Suprapubic skin (tissue), 4 donors: ENCODE measurements at regions not wholly inside any gene's neighbourhood (a gene's known extent, or its start where the extent isn't known, plus 50 kb on each side); places are given as distances from the start of the nearest gene placed in this dataset.

Experiments
- DNase-seq, 2 donors: peaks; one replicate each; pipeline ENCODE4 v3.0.0-alpha.2; 2019; ENCODE audit warnings: low spot score in 2 of 2
- H3K27ac ChIP-seq: fragments of 200-600 bp; sonication (generic); one replicate; pipeline ENCODE4 v1.5.1; 2019
- H3K27me3 ChIP-seq: fragments of 200-600 bp; sonication (generic); one replicate; pipeline ENCODE4 v1.5.1; 2019
- H3K36me3 ChIP-seq: fragments of 200-600 bp; sonication (generic); one replicate; pipeline ENCODE4 v1.5.1; 2019
- H3K4me1 ChIP-seq: fragments of 200-600 bp; sonication (generic); one replicate; pipeline ENCODE4 v1.5.1; 2019
- H3K4me3 ChIP-seq: fragments of 200-600 bp; sonication (generic); one replicate; pipeline ENCODE4 v1.5.1; 2019; ENCODE audit warnings: mild to moderate bottlenecking
- H3K9me3 ChIP-seq: fragments of 200-600 bp; sonication (generic); one replicate; pipeline ENCODE4 v1.5.1; 2019
- CTCF ChIP-seq, 2 donors: fragments of 200-600 bp in 1 of 2; fragments of 450-650 bp in 1 of 2; sonication (generic) in 1 of 2; IDR thresholded peaks; one replicate each; pipeline ENCODE4 v1.5.1; 2016 to 2019; ENCODE audit warnings: antibody characterized with exemption in 2 of 2, mild to moderate bottlenecking in 1 of 2, moderate library complexity in 1 of 2
- EP300 ChIP-seq: sonication (generic); formaldehyde crosslinking; IDR thresholded peaks from one replicate; pipeline ENCODE4 v1.6.1; 2017; ENCODE audit warnings: antibody characterized with exemption
- POLR2A ChIP-seq, 2 donors: fragments of 450-650 bp; IDR thresholded peaks; one replicate each; pipeline ENCODE4 v1.6.1; 2017; ENCODE audit warnings: antibody characterized with exemption in 2 of 2, mild to moderate bottlenecking in 2 of 2, moderate library complexity in 2 of 2
- POLR2AphosphoS5 ChIP-seq, 3 donors: sonication (generic); formaldehyde crosslinking; IDR thresholded peaks; one replicate each; pipeline ENCODE4 v1.6.1; 2017; ENCODE audit warnings: antibody characterized with exemption in 3 of 3
- WGBS: methylation state at CpG from one replicate; pipeline ENCODE4 v1.1.5; 2018; 5-methylcytosine and 5-hydroxymethylcytosine counted together

- TF ChIP-seq EP300 (no peak), POLR2A (IDR thresholded peaks at IDR 0.05) (no peak), CTCF (IDR thresholded peaks at IDR 0.05) (no peak)
- no peak for DNase-seq
- H3K27me3 ChIP-seq: no peaks in the 10 kb centered on the region
- no peak overlapping the region for H3K4me3 ChIP-seq
- H3K36me3 ChIP-seq: no peaks in the 10 kb centered on the region
- peak overlapping the region; percentile 59 for H3K27ac ChIP-seq
- peaks cover 46% of the 10 kb centered on the region for H3K4me1 ChIP-seq
- no peaks in the 10 kb centered on the region for H3K9me3 ChIP-seq
- 73% methylated on average over 6 of the region's 6 CpGs for WGBS
Measured at GRCh38 chr7:36044101-36044892, 108.8 kb upstream of the EEPD1 start.

- no peaks in the 10 kb centered on the region for H3K9me3 ChIP-seq
- no peaks in the 10 kb centered on the region for H3K27me3 ChIP-seq
- H3K27ac ChIP-seq: peak overlapping the region; percentile 59
- 54% methylated on average over 2 of the region's 2 CpGs for WGBS
- DNase-seq: no peak
- H3K4me3 ChIP-seq: no peak overlapping the region
- peaks cover 47% of the 10 kb centered on the region for H3K4me1 ChIP-seq
- no peak for TF ChIP-seq CTCF (IDR thresholded peaks at IDR 0.05)
- no peak for TF ChIP-seq POLR2A (IDR thresholded peaks at IDR 0.05)
- H3K36me3 ChIP-seq: no peaks in the 10 kb centered on the region
Measured at GRCh38 chr7:36045326-36045725, 107.7 kb upstream of the EEPD1 start.

- peaks cover 47% of the 10 kb centered on the region for H3K4me1 ChIP-seq
- 74% methylated on average over 3 of the region's 3 CpGs for WGBS
- H3K9me3 ChIP-seq: no peaks in the 10 kb centered on the region
- H3K36me3 ChIP-seq: no peaks in the 10 kb centered on the region
- DNase-seq: no peak
- no peak overlapping the region for H3K4me3 ChIP-seq
- H3K27me3 ChIP-seq: no peaks in the 10 kb centered on the region
- H3K27ac ChIP-seq: peak overlapping the region; percentile 52
- no peak for TF ChIP-seq POLR2AphosphoS5 (IDR thresholded peaks at IDR 0.05)
- TF ChIP-seq POLR2A (IDR thresholded peaks at IDR 0.05): no peak
- TF ChIP-seq CTCF (IDR thresholded peaks at IDR 0.05): no peak
- no peak for TF ChIP-seq EP300
Measured at GRCh38 chr7:36045830-36046341, 107.2 kb upstream of the EEPD1 start.

- Histone ChIP-seq H3K27me3 (no peaks in the 10 kb centered on the region), H3K4me3 (no peak overlapping the region), H3K9me3 (no peaks in the 10 kb centered on the region), H3K27ac (peak overlapping the region; percentile 31), H3K4me1 (peaks cover 47% of the 10 kb centered on the region), H3K36me3 (no peaks in the 10 kb centered on the region)
- no peak for DNase-seq
- WGBS: 81% methylated on average over 2 of the region's 2 CpGs
- TF ChIP-seq EP300 (no peak), POLR2A (IDR thresholded peaks at IDR 0.05) (no peak), CTCF (IDR thresholded peaks at IDR 0.05) (no peak), POLR2AphosphoS5 (IDR thresholded peaks at IDR 0.05) (no peak)
Measured at GRCh38 chr7:36047091-36047658, 105.9 kb upstream of the EEPD1 start.

GRCh38 chr7:36048141-36048901 is 104.7 kb upstream of the EEPD1 start:
- H3K9me3 ChIP-seq: no peaks in the 10 kb centered on the region
- H3K4me1 ChIP-seq: peaks cover 47% of the 10 kb centered on the region
- H3K27ac ChIP-seq: peak overlapping the region; percentile 31
- no peak overlapping the region for H3K4me3 ChIP-seq
- DNase-seq: no peak
- WGBS: 9% methylated on average over 5 of the region's 5 CpGs
- H3K36me3 ChIP-seq: no peaks in the 10 kb centered on the region
- no peaks in the 10 kb centered on the region for H3K27me3 ChIP-seq
- TF ChIP-seq POLR2AphosphoS5 (IDR thresholded peaks at IDR 0.05) (peak in 2 of 3 donors; percentile 71 to 86), EP300 (no peak), POLR2A (IDR thresholded peaks at IDR 0.05) (no peak), CTCF (IDR thresholded peaks at IDR 0.05) (no peak)
